Spleen (tissue), 11 donors: ENCODE measurements at regions not wholly inside any gene's neighbourhood (a gene's known extent, or its start where the extent isn't known, plus 50 kb on each side); places are given as distances from the start of the nearest gene placed in this dataset.

Experiments
- DNase-seq: peaks from one replicate; pipeline ENCODE4 v3.0.0-alpha.2; 2020
- H3K27ac ChIP-seq, 8 donors: fragments of 200-600 bp; sonication (generic) in 7 of 8; 1 replicate in 4 of 8; 2 replicates in 4 of 8; pipeline versions ENCODE4 v1.5.0 to v1.8.0; 2016 to 2021; ENCODE audit warnings: inconsistent platforms in 4 of 8, mild to moderate bottlenecking in 4 of 8, moderate library complexity in 1 of 8
- H3K27me3 ChIP-seq, 7 donors: fragments of 200-600 bp; sonication (generic) in 6 of 7; replicated peaks in 1 of 7; 1 replicate in 4 of 7; 2 replicates in 3 of 7; pipeline versions ENCODE4 v1.5.0 to v1.8.0; 2016 to 2021; ENCODE audit warnings: inconsistent platforms in 3 of 7, mild to moderate bottlenecking in 1 of 7
- H3K36me3 ChIP-seq, 6 donors: fragments of 200-600 bp; sonication (generic) in 5 of 6; 1 replicate in 4 of 6; 2 replicates in 2 of 6; pipeline versions ENCODE4 v1.5.0 to v1.8.0; 2016 to 2021; ENCODE audit warnings: inconsistent platforms in 2 of 6
- H3K4me1 ChIP-seq, 6 donors: fragments of 200-600 bp; sonication (generic) in 5 of 6; 1 replicate in 3 of 6; 2 replicates in 3 of 6; pipeline versions ENCODE4 v1.5.0 to v1.8.0; 2016 to 2021; ENCODE audit warnings: inconsistent platforms in 3 of 6
- H3K4me3 ChIP-seq, 8 donors: fragments of 200-600 bp; sonication (generic) in 7 of 8; 1 replicate in 4 of 8; 2 replicates in 4 of 8; pipeline versions ENCODE4 v1.5.0 to v1.8.0; 2016 to 2021; ENCODE audit warnings: inconsistent platforms in 4 of 8, mild to moderate bottlenecking in 4 of 8, moderate library complexity in 2 of 8
- H3K9me3 ChIP-seq, 8 donors: fragments of 200-600 bp; sonication (generic) in 7 of 8; 1 replicate in 4 of 8; 2 replicates in 4 of 8; pipeline versions ENCODE4 v1.5.0 to v1.8.0; 2016 to 2021; ENCODE audit warnings: inconsistent platforms in 4 of 8
- POLR2A ChIP-seq, 3 donors: fragments of 450-650 bp; IDR thresholded peaks; one replicate each; pipeline ENCODE4 v1.5.1; 2017; ENCODE audit warnings: antibody characterized with exemption in 3 of 3, mild to moderate bottlenecking in 1 of 3
- POLR2AphosphoS5 ChIP-seq, 3 donors: sonication (generic); formaldehyde crosslinking; IDR thresholded peaks; one replicate each; pipeline ENCODE4 v1.5.1; 2017; ENCODE audit warnings: antibody characterized with exemption in 3 of 3
- WGBS, 5 donors: extraction: QIAGEN DNeasy Blood & Tissue Kit in 3 of 5; methylation state at CpG; one replicate each; pipeline versions ENCODE4 v1.1.5 to v1.1.7; 2013 to 2018; 5-methylcytosine and 5-hydroxymethylcytosine counted together
- intact Hi-C: fragments of 100-400 bp; cut with DNase I; formaldehyde crosslinking; loops from one replicate; pipeline ENCODE4 v1.15.0; 2023; ENCODE audit warnings: low total_unique reads
- TF ChIP-seq, protein P1 (sequence below), 11 experiments: fragments of 200-600 bp in 7 of 11; fragments of 450-650 bp in 4 of 11; sonication (generic) in 4 of 11; IDR thresholded peaks in 8 of 11; conservative IDR thresholded peaks in 3 of 11; 1 replicate in 7 of 11; 2 replicates in 4 of 11; pipeline versions ENCODE4 v1.4.0 to v1.8.0; 2016 to 2021; ENCODE audit warnings: antibody characterized with exemption in 11 of 11, inconsistent platforms in 4 of 11, mild to moderate bottlenecking in 1 of 11
- donor health status: healthy with polysubstance abuse.
- donor health status: DM: no; HTN: no; CAD: no; lungs with moderate emphysema.
- donor health status: DM: no; HTN: no; CAD: no.
- donor health status: Bipolar disorder and iron deficiency.
- donor health status: healthy.
- donor health status: DM: no; HTN: no; CAD: no.
- donor health status: DM: yes; HTN: yes; CAD: no.

GRCh38 chr2:14157816-14158215, 474.7 kb upstream of the LRATD1 start:
- no peak for DNase-seq
- TF ChIP-seq, protein P1, sequence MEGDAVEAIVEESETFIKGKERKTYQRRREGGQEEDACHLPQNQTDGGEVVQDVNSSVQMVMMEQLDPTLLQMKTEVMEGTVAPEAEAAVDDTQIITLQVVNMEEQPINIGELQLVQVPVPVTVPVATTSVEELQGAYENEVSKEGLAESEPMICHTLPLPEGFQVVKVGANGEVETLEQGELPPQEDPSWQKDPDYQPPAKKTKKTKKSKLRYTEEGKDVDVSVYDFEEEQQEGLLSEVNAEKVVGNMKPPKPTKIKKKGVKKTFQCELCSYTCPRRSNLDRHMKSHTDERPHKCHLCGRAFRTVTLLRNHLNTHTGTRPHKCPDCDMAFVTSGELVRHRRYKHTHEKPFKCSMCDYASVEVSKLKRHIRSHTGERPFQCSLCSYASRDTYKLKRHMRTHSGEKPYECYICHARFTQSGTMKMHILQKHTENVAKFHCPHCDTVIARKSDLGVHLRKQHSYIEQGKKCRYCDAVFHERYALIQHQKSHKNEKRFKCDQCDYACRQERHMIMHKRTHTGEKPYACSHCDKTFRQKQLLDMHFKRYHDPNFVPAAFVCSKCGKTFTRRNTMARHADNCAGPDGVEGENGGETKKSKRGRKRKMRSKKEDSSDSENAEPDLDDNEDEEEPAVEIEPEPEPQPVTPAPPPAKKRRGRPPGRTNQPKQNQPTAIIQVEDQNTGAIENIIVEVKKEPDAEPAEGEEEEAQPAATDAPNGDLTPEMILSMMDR (IDR thresholded peaks at IDR 0.05 in 8 of 11, conservative IDR thresholded peaks at IDR 0.05 in 3 of 11), result no peak
- TF ChIP-seq POLR2AphosphoS5 (IDR thresholded peaks at IDR 0.05) (no peak), POLR2A (IDR thresholded peaks at IDR 0.05) (no peak)
- Histone ChIP-seq H3K36me3 (no peaks in the 10 kb centered on the region), H3K4me1 (no peaks in the 10 kb centered on the region), H3K4me3 (no peak overlapping the region), H3K9me3 (peaks cover 0 to 5% (median 0%) of the 10 kb centered on the region in 8 donors), H3K27ac (no peak overlapping the region), H3K27me3 (no peaks in the 10 kb centered on the region)
- intact Hi-C loops, result no loop called here

DNA sequence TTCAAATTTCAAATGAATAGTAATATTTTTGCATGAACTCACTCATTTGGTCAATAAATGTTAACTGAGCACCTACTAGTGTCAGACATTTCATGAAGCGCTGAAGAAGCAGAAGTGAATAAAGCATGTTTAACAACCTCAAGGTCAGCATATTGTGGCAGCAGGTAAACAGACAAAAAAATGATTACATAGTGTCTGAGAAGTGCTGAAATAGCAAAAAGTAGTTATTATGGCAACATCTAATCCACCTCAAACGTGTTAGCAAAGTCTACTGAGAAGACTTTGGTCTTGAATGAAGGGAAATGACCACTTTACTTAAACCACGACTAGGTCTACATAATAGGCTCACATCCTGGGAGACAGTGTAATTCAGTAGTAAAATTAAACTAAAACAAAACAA, 452.2 kb upstream of the LRATD1 start:
- TF ChIP-seq POLR2A (IDR thresholded peaks at IDR 0.05) (no peak), POLR2AphosphoS5 (IDR thresholded peaks at IDR 0.05) (no peak)
- TF ChIP-seq, protein P1 (IDR thresholded peaks at IDR 0.05 in 8 of 11, conservative IDR thresholded peaks at IDR 0.05 in 3 of 11), result no peak
- Histone ChIP-seq H3K36me3 (no peaks in the 10 kb centered on the region), H3K27me3 (no peaks in the 10 kb centered on the region), H3K4me3 (no peak overlapping the region), H3K9me3 (peaks cover 0 to 22% (median 15%) of the 10 kb centered on the region in 8 donors), H3K27ac (no peak overlapping the region), H3K4me1 (no peaks in the 10 kb centered on the region)
- intact Hi-C loops, result no loop called here
- 57 to 70% (median 62%) methylated on average over 3 of the region's 3 CpGs for WGBS, 5 donors
- no peak for DNase-seq

GRCh38 chr2:14182227-14182946, 450.1 kb upstream of the LRATD1 start:
- peaks cover 0 to 19% (median 15%) of the 10 kb centered on the region in 8 donors for H3K9me3 ChIP-seq
- no peak overlapping the region for H3K4me3 ChIP-seq
- DNase-seq, result no peak
- no peaks in the 10 kb centered on the region for H3K4me1 ChIP-seq
- no peaks in the 10 kb centered on the region for H3K36me3 ChIP-seq
- TF ChIP-seq POLR2A (IDR thresholded peaks at IDR 0.05) (no peak), POLR2AphosphoS5 (IDR thresholded peaks at IDR 0.05) (no peak)
- TF ChIP-seq, protein P1 (IDR thresholded peaks at IDR 0.05 in 8 of 11, conservative IDR thresholded peaks at IDR 0.05 in 3 of 11), result no peak
- WGBS, 5 donors, result 90 to 92% (median 91%) methylated on average over 2 to 16 of the region's 16 CpGs
- H3K27me3 ChIP-seq, result no peaks in the 10 kb centered on the region
- no peak overlapping the region for H3K27ac ChIP-seq
- intact Hi-C loops, result no loop called here

GRCh38 chr2:14185906-14186305, 446.6 kb upstream of the LRATD1 start:
- Histone ChIP-seq H3K4me1 (no peaks in the 10 kb centered on the region), H3K27ac (no peak overlapping the region), H3K9me3 (peaks cover 0 to 19% (median 15%) of the 10 kb centered on the region in 8 donors), H3K4me3 (no peak overlapping the region), H3K36me3 (no peaks in the 10 kb centered on the region), H3K27me3 (no peaks in the 10 kb centered on the region)
- 52 to 78% (median 59%) methylated on average over 2 of the region's 2 CpGs for WGBS, 5 donors
- no peak for DNase-seq
- intact Hi-C loops, result no loop called here
- TF ChIP-seq, protein P1 (IDR thresholded peaks at IDR 0.05 in 8 of 11, conservative IDR thresholded peaks at IDR 0.05 in 3 of 11), result no peak
- TF ChIP-seq POLR2A (IDR thresholded peaks at IDR 0.05), result no peak
- no peak for TF ChIP-seq POLR2AphosphoS5 (IDR thresholded peaks at IDR 0.05)
